GM23248 (cell line): ENCODE measurements at regions not wholly inside any gene's neighbourhood (a gene's known extent, or its start where the extent isn't known, plus 50 kb on each side); places are given as distances from the start of the nearest gene placed in this dataset.

Source experiments
- DNase-seq: peaks from one replicate; pipeline ENCODE4 v3.0.0-alpha.2; 2015
- H2AFZ ChIP-seq: fragments of 200-600 bp; sonication (generic); 2 replicates; pipeline ENCODE4 v1.6.1; 2016; ENCODE audit warnings: antibody characterized with exemption
- H3F3A ChIP-seq: fragments of 200-600 bp; sonication (generic); 2 replicates; pipeline ENCODE4 v1.6.1; 2016; ENCODE audit warnings: mild to moderate bottlenecking, antibody characterized with exemption, mixed run types; ENCODE audit not compliant: insufficient read depth
- H3K27ac ChIP-seq: fragments of 200-600 bp; sonication (generic); 2 replicates; pipeline ENCODE4 v1.5.1; 2016; ENCODE audit warnings: mild to moderate bottlenecking
- H3K27me3 ChIP-seq: fragments of 200-600 bp; sonication (generic); replicated peaks from 2 replicates; pipeline ENCODE4 v1.6.1; 2016; ENCODE audit warnings: mild to moderate bottlenecking; ENCODE audit not compliant: insufficient read depth
- H3K36me3 ChIP-seq: fragments of 200-600 bp; sonication (generic); 2 replicates; pipeline ENCODE4 v1.6.1; 2016; ENCODE audit warnings: low read depth, mild to moderate bottlenecking
- H3K4me1 ChIP-seq: fragments of 200-600 bp; sonication (generic); 2 replicates; pipeline ENCODE4 v1.6.1; 2016; ENCODE audit warnings: mild to moderate bottlenecking; ENCODE audit not compliant: insufficient read depth
- H3K4me2 ChIP-seq: fragments of 200-600 bp; sonication (generic); one replicate; pipeline ENCODE4 v1.6.1; 2016; ENCODE audit warnings: mild to moderate bottlenecking; ENCODE audit not compliant: unreplicated experiment
- H3K4me3 ChIP-seq: fragments of 200-600 bp; sonication (generic); 2 replicates; pipeline ENCODE4 v1.5.1; 2016; ENCODE audit warnings: mild to moderate bottlenecking
- H3K79me2 ChIP-seq: fragments of 200-600 bp; sonication (generic); 2 replicates; pipeline ENCODE4 v1.6.1; 2016; ENCODE audit warnings: mild to moderate bottlenecking; ENCODE audit not compliant: insufficient read depth
- H3K9ac ChIP-seq: fragments of 200-600 bp; sonication (generic); 2 replicates; pipeline ENCODE4 v1.6.1; 2016; ENCODE audit warnings: mild to moderate bottlenecking
- H3K9me2 ChIP-seq: fragments of 200-600 bp; sonication (generic); 2 replicates; pipeline ENCODE4 v1.6.1; 2016; ENCODE audit warnings: mixed run types, mild to moderate bottlenecking, moderate library complexity; ENCODE audit not compliant: insufficient read depth
- H3K9me3 ChIP-seq: fragments of 200-600 bp; sonication (generic); one replicate; pipeline ENCODE4 v1.6.1; 2017; ENCODE audit warnings: low read depth
- H4K20me1 ChIP-seq: fragments of 200-600 bp; sonication (generic); 2 replicates; pipeline ENCODE4 v1.6.0; 2016; ENCODE audit not compliant: insufficient read depth
- EZH2 ChIP-seq: fragments of 200-600 bp; sonication (generic); IDR thresholded peaks from 2 replicates; pipeline ENCODE4 v1.6.1; 2018; ENCODE audit warnings: antibody characterized with exemption, mild to moderate bottlenecking; ENCODE audit not compliant: insufficient read depth, poor library complexity, severe bottlenecking
- EZH2phosphoT487 ChIP-seq: fragments of 200-600 bp; sonication (generic); IDR thresholded peaks from 2 replicates; pipeline ENCODE4 v1.6.1; 2018; ENCODE audit warnings: antibody characterized with exemption, moderate library complexity, mild to moderate bottlenecking, low read depth; ENCODE audit not compliant: insufficient read depth
- WGBS, 2 experiments: methylation state at CpG; one replicate each; pipeline ENCODE4 v1.1.6; 2015 to 2017; ENCODE audit warnings: low lambda C conversion rate in 2 of 2, low coverage in 1 of 2; ENCODE audit errors: missing lambda C conversion rate in 2 of 2; 5-methylcytosine and 5-hydroxymethylcytosine counted together
- in situ Hi-C: fragments of 300-500 bp; cut with MboI; formaldehyde crosslinking; loops from 2 replicates; pipeline ENCODE4 v1.15.0; 2020

DNA sequence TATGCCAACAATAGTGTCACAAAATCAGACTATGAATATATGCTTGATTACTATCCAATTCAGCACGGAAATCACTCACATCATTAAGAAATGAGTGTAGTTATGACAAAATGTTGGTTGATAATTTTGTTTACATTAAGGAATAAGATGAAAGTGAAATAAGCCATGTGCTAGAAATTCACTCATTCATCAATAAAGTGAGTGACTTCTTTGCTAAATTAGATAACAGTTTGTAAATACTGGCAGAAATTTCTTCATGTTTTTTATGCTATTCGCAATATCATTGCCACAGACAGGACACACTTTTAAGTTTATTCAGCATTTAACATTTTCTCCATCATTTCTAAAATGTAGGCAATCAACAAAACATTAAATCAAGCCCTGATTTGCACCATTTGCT lies 147.5 kb upstream of the FSCB start:
- no peak for TF ChIP-seq EZH2
- TF ChIP-seq EZH2phosphoT487 = no peak
- in situ Hi-C loops = no loop called here
- Histone ChIP-seq H3K9me3 (no peaks in the 10 kb centered on the region), H3K4me1 (no peaks in the 10 kb centered on the region), H3K4me3 (no peak overlapping the region), H3K4me2 (no peak overlapping the region), H3K9me2 (no peaks in the 10 kb centered on the region), H3K36me3 (no peaks in the 10 kb centered on the region), H3K27me3 (no peaks in the 10 kb centered on the region), H3K9ac (no peak overlapping the region), H2AFZ (no peak overlapping the region), H4K20me1 (no peaks in the 10 kb centered on the region), H3K79me2 (no peaks in the 10 kb centered on the region), H3K27ac (no peak overlapping the region), H3F3A (no peaks in the 10 kb centered on the region)
- no peak for DNase-seq
- WGBS, 2 experiments = 37 to 39% methylated on average over 2 of the region's 2 CpGs

DNA sequence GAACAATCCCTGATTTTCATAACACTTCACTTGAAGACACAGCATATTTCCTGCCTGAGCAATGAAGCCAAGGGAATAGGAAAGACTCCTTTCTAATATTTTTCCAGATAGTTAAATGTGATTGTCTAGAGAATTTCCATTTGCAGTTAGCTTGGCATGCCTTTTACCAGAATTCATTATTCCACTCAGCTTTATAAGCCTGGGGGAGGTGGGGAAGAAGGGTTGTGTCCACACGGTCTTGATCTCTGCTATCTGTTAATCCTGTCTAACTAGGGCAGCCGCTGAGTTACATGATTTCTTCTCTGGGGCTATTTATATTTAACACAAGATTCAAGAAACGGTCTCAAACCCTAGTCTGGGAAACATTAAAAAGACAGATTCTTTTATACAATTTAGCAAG lies 146.6 kb upstream of the FSCB start:
- H3K9me3 ChIP-seq = no peaks in the 10 kb centered on the region
- no peak overlapping the region for H2AFZ ChIP-seq
- H3F3A ChIP-seq = no peaks in the 10 kb centered on the region
- WGBS, 2 experiments = 13 to 17% methylated on average over 3 of the region's 3 CpGs
- H3K4me2 ChIP-seq = no peak overlapping the region
- no peak overlapping the region for H3K27ac ChIP-seq
- no peaks in the 10 kb centered on the region for H3K27me3 ChIP-seq
- H3K9ac ChIP-seq = no peak overlapping the region
- H3K79me2 ChIP-seq = no peaks in the 10 kb centered on the region
- TF ChIP-seq EZH2phosphoT487 (no peak), EZH2 (no peak)
- H3K36me3 ChIP-seq = no peaks in the 10 kb centered on the region
- H4K20me1 ChIP-seq = no peaks in the 10 kb centered on the region
- no peak for DNase-seq
- H3K4me3 ChIP-seq = no peak overlapping the region
- no peaks in the 10 kb centered on the region for H3K4me1 ChIP-seq
- H3K9me2 ChIP-seq = no peaks in the 10 kb centered on the region
- in situ Hi-C loops = no loop called here

DNA sequence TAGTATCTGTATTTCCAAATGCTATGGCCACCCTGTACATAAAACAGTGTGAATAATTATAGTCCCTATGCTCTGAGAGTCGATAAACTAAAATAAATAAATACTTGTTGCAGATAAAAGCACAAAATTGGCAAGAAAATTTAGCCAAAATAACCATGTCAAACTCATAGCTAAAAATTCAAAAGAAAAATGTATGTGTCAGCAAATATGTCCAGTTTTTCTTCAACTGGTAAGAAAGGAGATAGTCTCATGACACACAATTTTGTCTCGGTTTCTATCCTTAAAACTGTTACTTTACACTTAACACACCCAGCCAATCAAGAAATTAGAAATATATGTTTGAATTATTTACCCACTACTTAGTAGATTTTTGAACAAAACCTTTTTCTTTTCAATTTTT lies 145.6 kb upstream of the FSCB start:
- H4K20me1 ChIP-seq = no peaks in the 10 kb centered on the region
- no peaks in the 10 kb centered on the region for H3K27me3 ChIP-seq
- H3K79me2 ChIP-seq = no peaks in the 10 kb centered on the region
- no peak for TF ChIP-seq EZH2phosphoT487
- TF ChIP-seq EZH2 = no peak
- no peak for DNase-seq
- H3K9ac ChIP-seq = no peak overlapping the region
- H3K9me2 ChIP-seq = no peaks in the 10 kb centered on the region
- WGBS, 2 experiments = 2 to 3% methylated on average over 2 of the region's 2 CpGs
- no peaks in the 10 kb centered on the region for H3F3A ChIP-seq
- H3K4me1 ChIP-seq = no peaks in the 10 kb centered on the region
- H2AFZ ChIP-seq = no peak overlapping the region
- H3K4me2 ChIP-seq = no peak overlapping the region
- no peaks in the 10 kb centered on the region for H3K36me3 ChIP-seq
- H3K9me3 ChIP-seq = no peaks in the 10 kb centered on the region
- in situ Hi-C loops = no loop called here
- H3K27ac ChIP-seq = no peak overlapping the region
- H3K4me3 ChIP-seq = no peak overlapping the region

DNA sequence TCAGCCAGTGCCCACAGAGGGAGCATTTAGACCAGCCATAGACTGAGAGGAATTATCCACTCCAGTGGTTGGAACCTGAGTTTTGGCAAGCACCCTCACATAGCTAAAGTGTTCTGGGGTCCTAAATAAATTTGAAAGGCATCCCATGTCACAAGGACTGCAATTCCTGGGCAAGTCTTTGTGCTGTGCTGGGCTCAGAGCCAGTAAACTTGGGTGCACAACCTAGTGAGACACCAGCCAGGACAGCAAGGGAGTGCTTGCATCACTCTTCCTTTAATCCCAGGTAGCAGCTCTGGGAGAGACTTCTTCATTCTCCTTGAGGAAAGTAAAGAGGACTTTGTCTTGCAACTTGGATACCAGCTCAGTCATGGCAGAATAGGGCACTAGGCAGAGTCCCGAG lies 142.0 kb upstream of the FSCB start:
- no peaks in the 10 kb centered on the region for H4K20me1 ChIP-seq
- H3K79me2 ChIP-seq = no peaks in the 10 kb centered on the region
- no peaks in the 10 kb centered on the region for H3K9me3 ChIP-seq
- no peaks in the 10 kb centered on the region for H3K27me3 ChIP-seq
- no peaks in the 10 kb centered on the region for H3F3A ChIP-seq
- H3K27ac ChIP-seq = no peak overlapping the region
- no peak overlapping the region for H3K4me2 ChIP-seq
- no peak for TF ChIP-seq EZH2
- TF ChIP-seq EZH2phosphoT487 = no peak
- WGBS, 2 experiments = 0 to 21% methylated on average over 1 of the region's 1 CpG
- no peaks in the 10 kb centered on the region for H3K9me2 ChIP-seq
- no peak for DNase-seq
- H3K4me3 ChIP-seq = no peak overlapping the region
- no peaks in the 10 kb centered on the region for H3K4me1 ChIP-seq
- in situ Hi-C loops = no loop called here
- H2AFZ ChIP-seq = no peak overlapping the region
- H3K36me3 ChIP-seq = no peaks in the 10 kb centered on the region
- H3K9ac ChIP-seq = no peak overlapping the region

DNA sequence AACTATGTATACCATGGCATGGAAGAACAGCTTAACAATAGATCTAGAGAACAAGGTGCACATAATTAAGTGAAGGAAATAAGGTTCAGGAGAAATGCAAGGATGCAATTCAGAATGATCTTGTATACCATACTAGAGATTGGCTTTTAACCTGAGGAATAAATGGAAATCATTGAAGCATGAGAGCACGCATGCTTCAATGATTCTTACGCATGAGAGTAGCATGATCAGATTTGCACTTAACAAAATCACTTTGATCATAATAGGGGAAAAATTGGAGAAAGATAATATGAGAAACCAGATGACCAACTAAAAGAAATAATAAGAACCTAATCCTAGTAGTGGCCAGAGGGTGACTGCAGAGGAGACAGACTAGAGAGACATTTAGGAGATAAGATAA lies 133.3 kb upstream of the FSCB start:
- Histone ChIP-seq H4K20me1 (no peaks in the 10 kb centered on the region), H3F3A (no peaks in the 10 kb centered on the region), H3K9me2 (no peaks in the 10 kb centered on the region), H3K9ac (no peak overlapping the region), H3K27me3 (no peaks in the 10 kb centered on the region), H3K36me3 (no peaks in the 10 kb centered on the region), H3K9me3 (no peaks in the 10 kb centered on the region), H3K4me2 (no peak overlapping the region), H2AFZ (no peak overlapping the region), H3K79me2 (no peaks in the 10 kb centered on the region), H3K4me1 (no peaks in the 10 kb centered on the region), H3K27ac (no peak overlapping the region), H3K4me3 (no peak overlapping the region)
- no peak for TF ChIP-seq EZH2
- TF ChIP-seq EZH2phosphoT487 = no peak
- WGBS, 2 experiments = 77 to 80% methylated on average over 2 of the region's 2 CpGs
- no peak for DNase-seq
- in situ Hi-C loops = no loop called here
